ENCODE measurements at regions not wholly inside any gene's neighbourhood (a gene's known extent, or its start where the extent isn't known, plus 50 kb on each side); places are given as distances from the start of the nearest gene placed in this dataset.

DNA sequence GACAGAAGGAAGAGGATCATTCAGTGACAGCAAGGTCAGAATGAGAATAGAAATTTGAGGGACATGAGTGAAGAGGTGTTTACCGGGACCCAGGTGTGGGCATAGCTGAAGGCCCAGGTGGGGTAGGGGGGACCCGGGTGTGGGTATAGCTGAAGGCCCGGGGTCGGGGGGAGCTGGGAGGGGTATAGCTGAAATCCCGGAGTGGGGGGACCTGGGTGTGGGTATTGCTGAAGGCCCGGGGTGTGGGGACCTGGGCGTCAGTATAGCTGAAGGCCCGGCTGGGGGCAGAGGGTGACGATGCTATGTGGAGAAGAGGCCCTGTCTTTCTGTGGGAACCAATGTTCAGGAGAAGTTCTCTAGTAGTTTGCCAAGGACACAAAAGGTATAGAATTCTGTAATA, 183.0 kb upstream of the PITRM1 start:
- no peak for DNase-seq (ENCODE audit: low spot score)

DNA sequence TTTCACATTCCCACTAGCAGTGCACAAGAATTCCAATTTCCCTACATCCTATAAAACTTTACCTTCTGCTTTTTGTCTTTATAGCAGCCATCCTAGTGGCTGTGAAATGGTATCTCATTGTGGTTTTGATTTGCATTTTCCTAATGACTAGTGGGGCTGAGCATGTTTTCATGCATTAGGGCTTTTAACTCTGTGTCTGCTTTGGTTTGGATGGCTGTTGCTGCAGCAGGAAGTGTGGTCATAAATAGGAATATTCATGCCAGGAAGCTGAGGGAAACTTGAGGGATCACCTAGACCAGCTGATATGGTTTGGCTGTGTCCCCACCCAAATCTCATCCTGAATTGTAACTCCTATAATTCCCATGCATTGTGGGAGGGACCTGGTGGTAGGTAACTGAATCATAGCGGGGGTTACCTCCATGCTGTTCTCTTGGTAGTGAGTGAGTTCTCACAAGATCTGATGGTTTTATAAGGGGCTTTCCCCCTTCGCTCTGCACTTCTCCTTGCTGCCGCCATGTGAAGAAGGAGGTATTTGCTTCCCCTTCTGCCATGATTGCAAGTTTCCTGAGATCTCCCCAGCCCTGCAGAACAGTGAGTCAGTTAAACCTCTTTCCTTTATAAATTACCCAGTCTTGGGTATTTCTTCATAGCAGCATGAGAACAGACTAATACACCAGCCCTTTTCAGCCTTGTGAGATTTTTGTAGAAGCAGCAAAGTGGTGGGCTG, 181.8 kb upstream of the PITRM1 start:
- DNase-seq (ENCODE audit: low spot score), result no peak

DNA sequence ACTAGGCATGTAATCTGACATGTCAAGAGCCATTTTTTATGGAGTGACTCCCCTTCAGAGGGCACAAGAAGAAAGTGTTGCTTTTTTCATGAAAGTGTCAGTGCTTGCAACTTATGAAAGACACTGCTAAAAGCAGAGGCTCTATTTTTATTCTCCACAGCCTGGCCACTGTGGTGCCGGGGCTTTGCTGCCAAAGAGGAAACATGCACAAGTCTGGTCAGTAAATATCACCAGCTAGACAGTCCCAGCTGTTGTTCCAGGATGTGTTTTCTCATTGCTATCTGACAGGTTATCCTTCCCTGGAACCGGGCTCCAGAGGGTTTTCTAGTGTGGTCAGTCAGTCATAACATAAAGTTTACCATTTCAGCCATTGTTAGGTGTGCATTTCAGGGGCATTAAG, 180.7 kb upstream of the PITRM1 start:
- DNase-seq (ENCODE audit: low spot score), result no peak

DNA sequence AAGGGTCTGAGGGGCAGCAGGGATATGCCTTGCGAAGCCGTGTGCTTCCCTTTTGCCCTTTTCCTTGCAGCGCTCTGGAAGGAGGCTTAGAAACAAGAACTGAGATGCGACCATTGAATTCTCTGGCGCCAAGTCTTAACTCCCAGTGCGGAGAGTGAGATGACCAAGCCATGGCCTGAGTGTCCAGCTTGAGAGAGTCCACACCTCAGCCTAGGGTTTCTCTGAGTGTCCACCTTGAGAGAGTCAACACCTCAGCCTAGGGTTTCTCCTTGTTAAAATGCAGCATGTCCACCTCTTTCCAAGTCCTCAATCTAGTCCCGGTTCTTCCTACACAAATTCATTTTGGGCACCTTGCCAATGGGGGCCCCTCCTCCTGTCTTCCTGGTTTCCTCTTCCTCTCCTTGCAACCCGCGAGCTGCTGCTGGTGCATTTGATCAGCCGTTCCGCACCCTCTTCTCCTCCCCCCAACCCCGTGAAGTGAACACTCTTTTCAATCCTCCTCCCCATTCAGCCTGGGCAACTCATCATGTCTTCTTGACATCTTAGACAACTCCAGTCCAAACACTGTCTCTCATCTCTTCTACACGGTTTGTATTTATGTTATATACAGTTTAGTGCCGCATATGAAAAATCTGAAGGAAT, 178.2 kb upstream of the PITRM1 start:
- DNase-seq (ENCODE audit: low spot score), result no peak

DNA sequence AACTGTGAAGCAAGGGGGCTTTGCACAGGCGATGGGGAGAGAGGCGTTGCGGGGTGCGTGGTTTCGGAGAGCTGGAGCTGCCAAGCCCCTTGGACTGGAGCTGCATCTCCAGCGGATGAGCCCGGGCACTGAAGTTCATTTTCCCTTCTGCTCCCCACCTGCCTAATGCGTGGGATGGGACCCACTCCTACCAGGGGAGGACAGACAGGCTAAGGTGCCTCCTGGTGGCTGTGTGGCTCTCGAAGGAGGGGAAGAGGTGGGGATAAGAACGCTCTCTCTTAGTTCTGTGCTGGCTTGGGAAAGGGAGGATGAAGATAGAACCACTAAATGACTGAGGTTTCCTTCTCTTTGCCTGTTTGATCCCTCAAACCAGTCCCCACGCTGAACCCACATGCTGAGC, 177.6 kb upstream of the PITRM1 start:
- no peak for DNase-seq (ENCODE audit: low spot score)

DNA sequence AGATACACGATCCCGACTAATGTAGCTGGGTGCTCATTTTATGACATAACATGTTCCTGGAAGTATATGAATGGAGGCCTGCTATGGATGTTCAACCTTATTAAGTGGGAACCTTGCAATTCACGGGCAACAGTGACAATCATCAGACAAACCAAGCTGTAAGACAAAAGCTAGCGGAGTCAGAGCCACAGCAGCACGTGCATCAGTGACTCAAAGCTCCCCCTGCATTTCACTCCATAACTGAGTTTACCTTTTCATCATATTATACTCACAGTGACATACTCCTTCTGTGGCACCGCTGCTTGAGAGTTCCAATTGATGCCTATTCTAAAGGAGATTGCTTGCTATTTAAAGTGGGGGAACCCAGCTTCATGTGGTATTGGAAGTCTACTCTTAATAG, 176.0 kb upstream of the PITRM1 start:
- DNase-seq (ENCODE audit: low spot score), result no peak

DNA sequence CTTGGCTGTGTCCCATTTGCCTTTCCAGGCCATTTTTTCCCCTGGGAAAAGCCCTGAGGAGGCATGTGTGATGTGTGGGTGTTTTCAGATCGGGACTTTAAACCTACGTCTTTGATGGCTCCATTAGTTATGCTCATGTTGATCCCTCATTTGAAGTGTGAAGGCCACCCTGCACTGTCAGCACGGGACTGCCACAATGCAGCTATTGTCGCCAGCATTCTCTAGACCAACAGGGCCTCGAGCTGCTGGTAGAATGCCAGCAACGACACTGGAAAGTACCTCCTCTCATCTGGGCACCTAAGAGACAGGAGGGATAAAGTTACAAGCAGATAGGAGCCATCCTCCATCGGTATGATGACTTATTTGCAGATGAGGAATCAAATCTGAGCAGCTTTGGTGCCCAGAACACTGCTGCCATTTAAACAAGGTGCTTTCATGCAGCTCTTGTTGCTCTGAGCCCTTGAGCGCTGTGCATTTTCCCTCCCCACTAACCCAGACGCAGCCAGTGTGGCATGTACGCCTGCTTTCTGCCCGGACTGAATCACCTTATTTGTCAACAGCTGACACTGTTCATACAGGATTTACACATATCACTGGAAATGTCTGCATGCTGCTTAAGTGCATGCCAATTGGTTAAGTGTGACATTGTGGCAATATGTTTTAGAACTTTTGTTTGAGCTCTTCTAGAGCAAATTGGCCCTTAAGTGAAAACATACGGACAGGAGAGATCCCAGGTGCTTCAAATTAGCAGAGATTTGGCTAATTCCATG, 175.0 kb upstream of the PITRM1 start:
- DNase-seq (ENCODE audit: low spot score), result no peak

DNA sequence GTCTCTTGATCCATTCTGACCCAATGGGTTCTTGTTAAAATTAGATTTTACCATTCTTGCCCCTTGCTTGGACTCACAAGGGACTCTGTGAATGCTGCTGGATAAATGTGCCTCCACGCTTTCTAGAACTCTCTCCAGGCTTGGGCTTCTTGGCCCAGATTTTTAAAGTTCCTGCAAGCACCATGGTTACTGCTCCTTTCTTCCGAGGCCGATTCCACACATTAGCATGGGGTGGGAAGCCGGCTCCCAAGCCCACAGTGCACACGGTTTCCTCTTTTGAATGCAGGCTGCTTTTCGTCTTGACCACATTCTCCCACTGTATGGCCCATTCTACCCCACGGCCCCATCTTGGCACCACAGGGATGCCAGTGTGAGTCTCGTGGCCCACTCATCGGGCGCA, 174.3 kb upstream of the PITRM1 start:
- no peak for DNase-seq (ENCODE audit: low spot score)

DNA sequence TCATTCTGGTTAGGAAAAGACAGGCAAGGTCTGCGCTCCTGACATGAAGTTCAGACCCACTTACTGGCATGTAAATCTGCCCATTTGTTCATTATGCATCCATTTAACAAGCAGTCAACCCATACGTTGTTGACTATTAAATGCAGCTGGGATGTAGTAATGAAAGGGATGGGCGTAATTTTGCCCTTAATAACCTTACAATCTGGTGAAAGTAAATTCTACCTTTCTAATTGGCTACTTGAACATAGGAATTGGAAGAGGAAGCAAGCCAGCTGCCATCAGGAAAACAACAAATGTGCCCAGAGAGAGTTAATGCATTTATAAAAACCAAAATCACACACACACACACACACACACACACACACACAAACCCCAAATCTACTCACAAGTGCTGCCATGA, 170.2 kb upstream of the PITRM1 start:
- no peak for DNase-seq (ENCODE audit: low spot score)

DNA sequence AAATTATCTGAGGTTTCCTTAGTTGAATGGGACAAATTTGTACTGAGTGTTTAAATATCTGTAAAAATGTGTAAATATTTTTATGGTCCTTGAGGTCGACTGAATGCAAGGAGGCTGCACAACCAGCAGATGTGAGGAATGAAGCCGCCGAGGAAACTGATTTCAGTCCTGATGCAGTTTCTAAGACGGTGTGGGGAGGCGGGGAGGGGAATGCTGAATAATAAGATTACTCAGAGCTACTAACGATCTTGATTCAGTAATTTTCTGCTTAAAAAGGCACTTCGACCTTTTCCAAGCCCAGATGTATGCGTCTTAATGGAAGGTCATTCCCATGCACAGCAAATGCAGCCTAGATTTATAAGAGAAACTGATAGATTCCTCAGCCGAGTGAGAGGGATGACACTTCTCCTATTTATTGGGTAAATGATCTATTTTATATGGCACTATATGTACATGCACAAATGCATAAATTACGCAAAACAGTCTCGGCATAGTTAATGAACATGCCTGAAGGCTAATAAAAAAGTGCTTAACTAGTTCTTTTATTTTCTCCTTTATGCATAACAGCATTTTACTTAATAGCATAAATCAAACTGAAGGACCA, 167.6 kb upstream of the PITRM1 start:
- no peak for DNase-seq (ENCODE audit: low spot score)

DNA sequence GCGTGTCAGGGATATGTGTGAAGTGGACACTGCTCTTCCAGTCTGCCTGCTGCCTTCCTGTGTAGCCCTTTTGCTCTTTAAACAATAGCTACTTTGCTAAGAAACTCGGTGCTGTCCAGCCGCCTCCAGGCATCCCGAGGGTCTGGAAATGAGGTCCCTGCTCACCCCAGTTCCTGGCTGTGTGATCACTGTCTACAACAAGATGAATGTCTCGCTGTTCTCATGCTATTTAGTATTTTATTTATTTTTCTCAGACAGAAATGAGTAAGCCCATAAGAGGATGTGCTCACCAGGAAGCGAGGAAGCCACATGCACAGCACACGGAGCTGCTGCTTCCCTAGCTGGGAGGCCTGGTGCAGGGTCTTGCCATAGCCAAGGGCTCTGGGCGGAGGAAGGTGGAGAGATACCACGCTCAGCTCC, 167.0 kb upstream of the PITRM1 start:
- no peak for DNase-seq (ENCODE audit: low spot score)

DNA sequence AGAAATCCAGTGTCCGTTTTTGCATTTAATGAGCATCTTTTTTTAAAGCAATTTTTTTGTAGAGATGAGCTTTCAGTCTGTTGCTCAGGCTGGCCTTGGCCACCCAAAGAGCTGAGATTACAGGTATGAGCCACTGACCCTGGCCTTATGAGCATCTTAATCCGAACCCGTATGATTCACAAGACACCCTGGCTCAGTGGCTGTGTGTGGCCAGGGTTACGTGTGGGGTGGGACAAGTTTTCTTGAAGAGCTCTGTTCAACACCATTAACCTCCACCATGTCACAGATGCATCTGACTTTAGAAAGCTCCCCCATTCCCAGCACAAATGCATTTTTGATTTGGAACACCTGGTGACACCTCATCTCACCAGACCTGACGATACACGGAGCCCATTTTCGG, 166.5 kb upstream of the PITRM1 start:
- DNase-seq (ENCODE audit: low spot score), result no peak

DNA sequence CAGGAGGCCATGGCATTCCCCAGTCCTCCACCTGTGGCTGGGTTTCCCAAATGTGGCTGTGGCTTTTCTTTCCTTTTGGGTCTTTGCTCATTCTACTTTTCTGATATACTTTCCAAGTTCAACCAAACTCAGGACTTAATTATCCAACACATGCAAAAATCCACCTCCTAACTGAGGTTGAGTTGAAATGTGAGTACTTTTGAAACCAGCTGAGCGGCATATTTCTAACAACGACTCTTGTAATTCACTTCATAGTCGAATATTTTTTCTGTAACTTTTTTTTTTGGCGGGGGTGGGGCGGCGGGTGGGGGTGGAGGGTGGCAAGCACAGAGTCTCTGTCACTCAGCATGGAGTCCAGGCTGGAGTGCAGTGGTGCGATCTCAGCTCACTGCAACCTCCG, 165.2 kb upstream of the PITRM1 start:
- no peak for DNase-seq (ENCODE audit: low spot score)

DNA sequence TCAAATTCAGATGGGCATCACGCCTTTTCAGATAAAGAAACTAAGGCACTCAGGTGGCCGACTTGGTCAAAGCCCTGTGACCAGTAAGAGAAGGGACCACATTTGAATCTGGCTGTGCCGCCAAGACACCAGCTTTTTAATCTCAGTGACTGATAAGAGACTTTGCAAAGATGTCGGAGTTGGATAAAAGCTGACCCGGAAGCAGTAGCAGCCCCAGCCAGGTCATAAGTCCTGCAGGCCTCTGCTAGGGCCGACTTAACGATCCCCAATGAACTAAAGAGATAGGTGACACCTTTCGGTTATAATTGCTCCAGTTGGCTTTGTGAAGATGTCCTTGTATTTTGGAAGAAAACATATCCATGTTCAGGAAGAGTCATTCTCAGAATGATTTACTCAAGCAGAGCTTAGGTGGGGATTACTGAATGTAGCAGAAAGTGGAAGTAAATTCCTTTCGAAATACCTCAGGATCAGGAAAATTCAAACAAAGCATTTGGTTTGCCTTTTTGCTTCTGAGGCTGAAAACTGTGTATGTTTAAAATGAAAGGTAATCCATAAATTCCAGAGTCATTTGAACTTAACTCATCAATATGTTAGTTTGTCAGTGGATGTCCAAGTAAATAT, 164.2 kb upstream of the PITRM1 start:
- DNase-seq (ENCODE audit: low spot score), result no peak

DNA sequence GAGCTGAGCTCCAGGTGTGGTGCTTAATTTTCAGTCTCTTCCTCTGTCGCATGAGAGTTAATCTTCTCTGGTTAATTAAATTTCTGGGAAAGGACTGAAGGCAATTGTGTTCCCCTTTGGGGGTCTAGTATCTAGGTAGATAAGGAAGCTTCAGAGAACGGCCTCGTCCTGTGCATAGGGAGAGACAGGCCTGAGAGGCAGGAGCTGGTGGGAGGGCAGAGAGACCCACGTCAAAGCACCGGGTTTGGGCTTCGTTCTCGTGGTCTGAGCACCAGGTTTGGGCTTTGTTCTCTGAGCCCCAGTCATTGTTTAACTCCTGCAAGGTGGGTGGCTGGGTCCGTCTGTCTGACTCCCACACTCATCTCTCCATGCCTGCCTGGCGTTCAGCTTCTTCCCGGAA, 160.8 kb upstream of the PITRM1 start:
- DNase-seq (ENCODE audit: low spot score), result no peak

DNA sequence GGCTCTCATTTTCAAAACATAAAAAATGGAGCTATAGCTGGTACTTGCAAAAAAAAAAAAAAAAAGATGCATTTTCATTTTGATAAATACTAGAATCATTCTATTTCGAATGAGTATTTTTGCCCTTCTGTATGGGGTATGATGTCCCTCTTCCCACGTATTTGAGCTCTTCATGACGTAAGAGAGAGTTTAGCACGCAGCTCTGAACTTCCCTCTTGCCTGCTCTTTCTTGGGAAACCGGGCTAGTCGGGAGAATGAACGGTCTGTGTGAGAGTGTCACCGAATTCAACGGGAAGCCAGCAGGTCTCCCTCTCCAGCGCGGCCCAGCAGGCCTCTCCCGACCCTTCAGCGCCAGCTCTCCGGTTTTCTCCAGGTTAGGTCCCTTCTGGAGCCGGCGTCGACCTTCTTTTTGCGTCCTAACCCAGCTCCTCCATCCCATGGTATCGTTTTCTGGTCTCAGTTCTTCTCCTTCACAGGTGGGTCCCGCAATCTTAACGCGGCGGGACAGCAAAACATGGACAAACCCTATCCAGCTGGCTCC, 159.2 kb upstream of the PITRM1 start:
- DNase-seq (ENCODE audit: low spot score), result no peak

DNA sequence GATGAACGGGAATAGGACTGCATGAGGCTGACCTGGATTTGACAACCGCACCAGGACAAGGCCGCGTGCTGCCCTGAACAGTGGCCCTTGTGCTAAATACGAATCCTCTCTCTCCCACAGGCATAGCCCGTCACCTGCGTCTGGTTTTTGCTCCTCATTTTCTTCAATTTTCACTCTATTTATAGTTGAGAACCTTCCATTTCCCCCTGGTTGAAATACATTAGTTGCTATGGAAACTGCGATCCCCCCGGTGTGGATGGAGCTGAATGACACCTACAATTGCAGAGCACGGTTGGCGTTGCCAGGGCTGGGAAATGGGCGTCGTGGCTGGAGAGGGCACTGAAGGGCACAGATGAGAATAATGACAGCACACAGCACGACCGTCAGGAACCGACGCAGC, 158.6 kb upstream of the PITRM1 start:
- DNase-seq (ENCODE audit: low spot score), result no peak

DNA sequence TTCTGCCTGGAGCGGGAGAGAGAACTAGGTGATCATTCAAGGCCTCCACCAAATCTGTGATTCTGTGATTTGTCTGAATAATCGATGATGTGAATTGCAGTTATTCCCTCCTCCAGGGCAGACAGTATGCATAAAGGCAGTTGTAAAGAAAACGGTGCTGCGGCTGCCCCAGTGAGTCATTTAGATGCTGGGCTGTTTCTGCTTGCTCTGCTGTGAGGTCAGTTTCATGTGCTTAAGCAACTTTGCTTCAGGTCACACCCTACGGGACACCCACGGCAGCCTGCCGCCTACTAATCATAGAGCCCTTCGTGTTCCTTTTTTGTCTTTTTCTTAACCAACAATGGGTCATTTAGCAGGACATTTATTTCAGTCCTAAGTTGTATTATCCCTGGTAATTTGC, 158.1 kb upstream of the PITRM1 start:
- DNase-seq (ENCODE audit: low spot score), result no peak

DNA sequence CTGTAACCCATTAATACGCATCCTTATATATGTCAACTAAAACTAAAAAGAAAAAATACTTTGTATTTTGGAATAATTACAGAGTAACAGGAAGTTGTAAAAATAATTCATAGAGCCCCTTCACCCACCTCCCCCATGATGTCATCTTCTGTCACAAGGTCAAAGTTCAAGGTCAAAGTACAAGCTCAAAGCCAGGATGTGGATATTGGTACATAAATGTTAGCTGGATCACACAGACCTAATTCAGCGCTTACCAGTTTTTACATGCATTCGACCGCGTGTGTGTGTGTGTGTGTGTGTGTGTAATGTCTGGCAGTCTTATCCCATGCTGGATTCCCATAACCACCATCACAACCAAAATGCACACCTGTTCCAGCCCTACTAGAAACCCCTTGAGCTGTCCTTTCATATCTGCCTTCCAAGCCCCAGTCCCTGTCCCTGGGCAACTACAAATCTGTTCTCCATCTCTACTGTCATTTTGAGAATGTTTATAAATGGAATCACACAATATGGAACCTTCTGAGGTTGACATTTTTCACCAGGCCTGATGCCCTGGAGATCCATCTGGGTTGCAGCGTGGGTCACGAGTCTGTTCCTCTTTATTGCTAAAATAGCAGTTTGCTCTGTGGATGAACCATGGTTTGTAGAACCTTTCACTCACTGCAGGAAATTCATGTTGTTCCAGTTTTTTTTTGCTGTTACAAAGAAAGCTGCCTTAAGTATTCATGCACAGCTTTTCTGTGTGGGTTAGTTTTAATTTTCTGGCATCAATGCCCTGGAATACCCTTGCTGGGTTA, 153.6 kb upstream of the PITRM1 start:
- no peak for DNase-seq (ENCODE audit: low spot score)

DNA sequence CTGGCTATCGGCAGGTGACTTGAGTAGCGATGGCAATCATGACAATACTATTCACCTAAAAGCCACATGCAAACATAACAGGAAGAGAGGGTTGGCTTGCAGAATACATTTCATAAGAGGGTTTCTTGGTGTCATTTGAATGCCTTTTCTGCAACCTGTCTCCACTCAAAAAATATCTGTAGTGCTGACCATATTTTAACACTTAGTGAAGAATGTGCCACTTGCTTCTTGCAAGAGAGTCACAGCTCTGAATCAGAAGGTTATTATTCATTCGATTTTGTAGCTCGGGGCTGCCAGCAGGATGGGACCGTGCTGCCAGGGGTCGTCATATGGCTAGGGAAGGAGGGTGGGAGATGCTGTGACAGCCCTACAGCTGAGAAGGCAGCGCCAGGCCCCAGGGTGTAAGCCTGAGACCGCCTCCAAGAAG, 152.0 kb upstream of the PITRM1 start:
- no peak for DNase-seq (ENCODE audit: low spot score)

All from mesenteric fat pad (tissue), 1 donor.